Activated CD4-positive, alpha-beta T cell treated with anti-CD3 and anti-CD28 coated beads for 4 hours (primary cell): ENCODE measurements at regions not wholly inside any gene's neighbourhood (a gene's known extent, or its start where the extent isn't known, plus 50 kb on each side); places are given as distances from the start of the nearest gene placed in this dataset.

ENCODE experiments used
- DNase-seq, 2 donors: peaks; one replicate each; pipeline ENCODE4 v3.0.0-alpha.2; 2020

- DNase-seq, result no peak
Measured at GRCh38 chr2:238691596-238692491, 156.0 kb upstream of the TWIST2 start.

- no peak for DNase-seq
Measured at GRCh38 chr2:238692562-238692961, 155.3 kb upstream of the TWIST2 start.

DNA sequence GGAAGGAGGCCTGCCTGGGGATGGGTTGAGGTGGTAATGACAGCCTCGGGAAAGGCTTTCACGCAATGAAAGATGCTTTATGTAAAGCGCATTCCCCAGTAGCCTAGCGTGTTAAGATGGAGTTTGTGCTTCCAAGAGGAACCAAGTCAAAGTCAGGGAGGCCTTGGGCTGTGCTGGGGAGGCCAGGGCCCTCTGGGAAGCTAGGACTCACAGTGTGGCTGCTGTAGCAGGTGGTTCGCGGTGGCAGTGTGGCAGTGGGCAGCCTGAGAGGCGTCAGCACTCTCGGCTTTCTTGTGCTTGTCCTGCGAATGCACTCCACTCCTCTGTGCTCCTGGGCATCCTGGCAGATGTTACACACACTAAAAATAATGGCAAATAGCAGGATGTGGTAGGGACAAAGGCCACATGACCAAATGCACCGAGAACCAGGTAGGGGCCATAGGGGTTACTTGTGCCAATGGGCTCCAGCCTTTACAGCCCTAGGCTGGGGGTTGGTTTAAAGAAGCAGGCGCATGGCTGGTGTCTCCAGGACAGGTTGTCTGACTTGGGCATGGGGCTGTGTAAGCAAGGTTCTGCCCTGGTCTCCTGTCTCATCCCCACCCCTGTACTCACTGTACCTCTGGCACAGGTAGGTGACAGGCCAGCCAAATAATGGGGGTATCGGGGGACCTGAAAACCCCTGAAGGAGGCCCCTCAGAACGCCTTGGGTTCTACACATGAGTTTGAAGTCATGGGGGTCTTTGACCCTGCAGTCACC is 154.4 kb upstream of the TWIST2 start:
- no peak for DNase-seq

DNA sequence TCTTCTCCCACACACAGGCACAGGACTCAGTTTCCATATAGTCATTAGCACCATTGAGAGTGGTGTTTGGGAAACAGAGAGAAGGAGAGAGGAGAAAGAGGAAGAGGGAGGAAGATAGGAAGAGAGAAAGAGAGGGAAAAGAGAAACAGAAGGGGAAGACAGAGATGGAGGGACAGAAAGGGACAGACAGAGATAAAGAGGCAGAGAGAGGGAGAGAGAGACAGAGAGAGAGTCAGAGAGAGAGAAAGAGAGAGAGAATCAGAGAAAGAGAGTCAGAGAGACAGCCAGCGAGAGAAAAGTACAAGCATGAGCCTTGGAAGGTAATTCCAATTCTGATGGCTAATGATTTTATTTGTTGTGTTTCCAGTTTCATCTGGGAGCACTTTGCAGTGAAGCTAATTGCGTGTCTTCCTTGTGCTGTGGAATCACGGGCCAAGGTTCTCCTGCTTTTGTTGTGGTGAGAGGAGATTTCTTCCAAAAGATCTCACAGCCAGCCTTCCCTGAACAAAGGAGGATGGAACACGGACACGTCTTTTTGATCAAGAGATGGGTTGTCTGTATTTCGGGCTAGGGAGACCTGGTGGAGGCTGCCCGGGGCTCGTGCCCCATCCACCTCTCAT is 153.6 kb upstream of the TWIST2 start:
- no peak for DNase-seq

- no peak for DNase-seq
Measured at GRCh38 chr2:238694922-238695321, 153.0 kb upstream of the TWIST2 start.

- DNase-seq, result no peak
Measured at GRCh38 chr2:238695538-238695937, 152.3 kb upstream of the TWIST2 start.

- DNase-seq, result no peak
Measured at GRCh38 chr2:238696331-238696730, 151.6 kb upstream of the TWIST2 start.

- DNase-seq, result no peak
Measured at GRCh38 chr2:238696786-238697185, 151.1 kb upstream of the TWIST2 start.

GRCh38 chr2:238697193-238698071 is 150.5 kb upstream of the TWIST2 start:
- no peak for DNase-seq

DNA sequence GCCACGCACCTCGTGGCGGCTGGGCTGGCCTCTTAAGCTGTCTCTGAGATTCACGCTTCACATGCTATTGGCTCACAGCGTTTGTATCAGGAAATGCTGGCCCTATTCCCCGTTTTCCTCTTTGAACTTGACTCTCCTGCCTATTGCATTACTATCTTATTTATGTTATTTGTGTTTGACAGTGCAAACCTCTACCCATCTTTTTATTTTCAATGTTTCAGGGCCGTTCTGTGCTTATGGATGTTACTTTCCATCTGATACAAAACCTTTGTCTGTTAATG is 149.9 kb upstream of the TWIST2 start:
- DNase-seq, result no peak

GRCh38 chr2:238698451-238699306 is 149.2 kb upstream of the TWIST2 start:
- DNase-seq, result no peak

DNA sequence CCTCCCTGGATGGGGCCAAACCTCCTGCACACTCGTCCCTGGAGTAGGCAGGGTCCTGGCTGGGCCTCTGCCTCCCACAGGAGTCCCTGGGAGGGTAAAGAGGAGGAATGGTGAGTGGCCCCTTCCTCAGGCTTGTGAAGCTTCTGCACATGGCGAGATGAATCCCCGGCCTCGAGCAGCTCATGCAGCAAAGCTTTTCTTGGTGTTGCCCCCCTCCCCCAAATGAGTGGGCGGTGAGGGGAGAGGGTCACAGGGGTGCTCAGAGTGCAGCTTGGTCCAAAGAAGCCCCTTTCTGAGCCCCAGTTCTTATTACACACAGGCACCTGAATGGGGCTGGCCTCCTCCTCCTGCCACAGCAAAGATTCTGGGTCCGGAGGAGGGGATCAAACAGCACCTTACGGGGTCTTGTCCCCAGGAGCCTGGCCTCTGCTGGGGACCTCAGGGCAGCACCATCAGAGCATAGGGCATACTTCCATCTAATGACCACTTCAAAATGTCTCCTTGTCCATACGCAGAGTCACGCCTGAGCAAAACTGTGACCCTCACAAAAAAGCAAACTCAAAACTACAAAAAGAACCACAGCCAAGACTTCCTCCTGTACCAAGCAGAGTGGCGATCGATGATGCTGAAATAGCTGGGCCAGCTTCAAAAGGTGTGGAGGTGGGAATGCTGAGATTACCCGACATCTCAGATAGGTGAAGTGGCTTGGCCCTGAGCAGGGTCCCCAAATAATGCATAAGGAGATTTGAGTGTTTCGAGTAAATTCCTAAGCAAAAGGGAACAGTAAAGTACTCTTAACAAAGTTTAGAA is 148.4 kb upstream of the TWIST2 start:
- no peak for DNase-seq

- DNase-seq, result no peak
Measured at GRCh38 chr2:238700117-238700457, 147.8 kb upstream of the TWIST2 start.

DNA sequence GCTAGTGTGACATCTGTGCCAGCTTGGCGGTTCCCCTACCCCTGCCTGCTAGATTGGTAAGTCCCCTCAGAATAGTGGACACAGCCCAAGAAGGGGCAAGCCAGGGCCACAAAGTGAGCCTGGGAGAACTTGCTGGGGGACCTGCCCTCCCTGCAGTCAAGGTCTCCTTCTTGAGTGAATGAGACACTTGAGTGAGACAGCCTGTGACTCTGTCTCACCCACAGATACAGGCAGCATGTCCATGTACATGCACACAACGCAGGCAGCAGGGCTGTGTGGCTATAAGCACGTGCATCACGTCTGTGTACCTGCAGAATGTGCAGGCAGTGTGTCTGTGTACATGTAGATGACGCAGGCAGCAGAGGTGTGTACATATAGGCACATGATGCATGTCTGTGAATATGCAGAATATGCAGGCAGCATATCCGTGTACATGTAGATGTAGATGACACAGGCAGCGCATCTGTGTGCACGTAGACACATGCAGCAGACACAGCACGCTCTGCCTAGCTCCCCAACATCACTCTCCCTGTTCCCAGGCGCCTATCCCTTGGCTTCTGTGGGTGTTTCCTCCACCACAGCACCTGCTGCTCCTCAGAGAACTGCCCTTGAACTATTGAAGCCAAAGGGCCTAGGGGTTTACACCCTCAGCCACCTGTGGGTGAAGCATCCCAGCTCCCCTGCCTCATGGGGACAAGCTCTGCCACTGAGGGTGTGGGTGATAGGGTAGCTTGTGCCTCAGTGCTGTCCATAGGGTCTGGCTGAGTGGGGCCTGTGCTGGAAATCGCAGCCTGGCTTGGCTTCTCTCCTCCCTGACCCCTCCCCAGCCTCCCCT is 147.2 kb upstream of the TWIST2 start:
- DNase-seq, result no peak

GRCh38 chr2:238701341-238702206 is 146.3 kb upstream of the TWIST2 start:
- DNase-seq, result no peak

DNA sequence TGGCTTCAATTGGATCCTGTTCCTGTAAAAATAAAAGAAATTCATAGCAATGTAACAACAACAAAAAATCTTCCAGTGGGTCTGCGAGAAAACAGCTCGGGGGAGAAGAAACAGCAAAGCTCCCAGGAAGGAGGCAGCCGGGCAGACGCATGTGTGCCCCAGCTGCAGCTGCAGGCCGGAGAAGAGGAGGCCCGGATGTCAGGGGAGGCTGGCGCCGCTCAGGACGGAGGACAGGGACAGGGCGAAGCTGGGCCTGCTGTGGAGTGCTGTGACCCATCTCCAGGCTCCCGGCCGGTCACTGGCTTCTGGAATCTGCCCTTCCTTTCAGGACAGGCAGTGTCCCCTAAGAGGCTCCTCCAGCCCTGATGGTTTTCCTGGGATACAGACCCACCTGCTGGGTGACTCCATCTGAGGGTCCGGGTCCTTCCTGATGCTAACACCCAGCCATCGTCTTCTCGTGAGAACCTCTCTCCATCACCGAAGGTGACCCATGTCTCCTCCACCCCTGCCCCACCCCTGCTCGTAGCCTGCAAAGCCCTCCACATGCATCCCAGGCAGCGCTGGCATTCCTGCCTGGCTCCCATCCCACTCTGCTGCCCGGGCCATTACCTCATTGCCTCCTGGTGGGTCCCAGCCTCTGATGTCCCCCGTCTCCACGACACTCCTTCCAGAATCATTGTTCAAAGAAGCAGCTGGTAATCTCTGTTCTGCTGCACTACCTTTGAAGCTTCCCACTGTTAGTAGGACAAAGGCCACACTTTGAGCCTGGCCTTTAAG is 145.4 kb upstream of the TWIST2 start:
- no peak for DNase-seq

DNA sequence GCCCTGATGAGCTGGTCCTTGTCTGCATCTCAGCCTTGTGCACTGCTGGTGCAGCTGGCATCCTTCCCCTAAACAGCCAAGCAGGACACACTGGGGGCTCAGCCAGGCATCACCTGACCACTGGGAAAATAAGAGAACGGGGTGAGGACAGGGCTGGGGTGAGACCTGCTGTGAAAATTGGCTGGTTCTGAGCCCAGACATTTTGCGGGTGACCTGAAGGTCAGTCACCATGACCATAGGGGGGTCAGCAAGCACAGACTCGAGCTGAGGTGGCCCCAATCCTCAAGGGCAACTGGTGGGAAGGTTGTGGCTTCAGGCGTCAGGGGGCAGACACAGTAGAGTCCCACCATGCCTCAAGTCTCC is 144.9 kb upstream of the TWIST2 start:
- no peak for DNase-seq

GRCh38 chr2:238703436-238703835 is 144.4 kb upstream of the TWIST2 start:
- no peak for DNase-seq
